Suppressor macrophage treated with lipopolysaccharide for 4 hours (primary cell): ENCODE measurements at regions not wholly inside any gene's neighbourhood (a gene's known extent, or its start where the extent isn't known, plus 50 kb on each side); places are given as distances from the start of the nearest gene placed in this dataset.
"Not testable (repeated sequence)": the region's sequence is repeated elsewhere in the genome, so short reads cannot be mapped to it uniquely, and the experiment has no call there.

Source experiments
- DNase-seq: peaks from one replicate; pipeline ENCODE4 v3.0.0-alpha.2; 2020

- not testable (repeated sequence) for DNase-seq
Observed at GRCh38 chr3:48101301-48101650, 85.1 kb upstream of the MAP4 start.

DNA sequence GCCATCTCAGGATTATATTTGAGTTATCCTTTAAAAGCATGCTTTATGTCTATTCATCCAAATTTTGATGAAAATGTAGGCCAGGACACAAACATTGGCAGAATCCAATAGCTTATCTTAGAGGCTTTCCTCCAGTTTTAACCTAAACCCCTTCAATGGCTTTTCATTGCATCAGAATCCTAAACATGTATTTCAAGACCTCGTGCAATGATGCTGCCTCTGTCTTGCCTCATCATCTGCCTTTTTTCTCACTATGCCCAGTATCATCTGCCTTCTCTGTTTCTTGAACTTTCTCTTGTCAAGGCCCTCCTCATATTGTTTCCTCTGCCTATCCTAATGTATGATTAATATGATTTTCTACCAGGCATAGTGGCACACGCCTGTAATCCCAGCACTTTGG is 76.1 kb upstream of the MAP4 start:
- no peak for DNase-seq

DNA sequence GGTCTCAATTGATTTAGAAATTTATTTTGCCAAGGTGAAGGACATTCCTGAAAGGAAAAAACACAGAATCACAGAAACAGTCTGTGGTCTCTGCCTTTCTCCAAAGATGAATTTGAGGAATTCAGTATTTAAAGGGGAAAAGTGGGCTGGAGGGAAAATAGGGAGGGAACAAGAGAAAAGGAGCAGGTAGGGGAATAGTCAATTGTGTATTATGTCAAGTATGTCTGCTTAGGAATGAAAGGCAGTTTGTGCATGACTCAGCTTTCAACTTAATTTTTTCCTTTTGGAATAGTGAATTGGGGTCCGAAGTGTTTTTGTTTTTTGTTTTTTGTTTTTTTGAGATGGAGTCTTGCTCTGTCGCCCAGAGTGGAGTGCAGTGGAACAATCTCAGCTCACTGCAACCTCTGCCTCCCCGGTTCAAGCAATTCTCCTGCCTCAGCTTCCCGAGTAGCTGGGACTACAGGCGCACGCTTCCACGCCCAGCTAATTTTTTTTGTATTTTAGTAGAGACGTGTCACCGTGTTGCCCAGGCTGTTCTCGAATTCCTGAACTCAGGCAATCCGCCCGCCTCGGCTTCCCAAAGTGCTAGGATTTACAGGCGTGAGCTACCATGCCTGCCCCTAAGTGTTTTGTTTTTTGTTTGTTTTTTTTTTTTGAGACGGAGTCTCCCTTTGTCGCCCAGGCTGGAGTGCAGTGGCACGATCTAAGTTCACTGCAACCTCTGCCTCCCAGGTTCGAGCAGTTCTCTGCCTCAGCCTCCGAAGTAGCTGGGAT is 74.1 kb upstream of the MAP4 start:
- no peak for DNase-seq

DNA sequence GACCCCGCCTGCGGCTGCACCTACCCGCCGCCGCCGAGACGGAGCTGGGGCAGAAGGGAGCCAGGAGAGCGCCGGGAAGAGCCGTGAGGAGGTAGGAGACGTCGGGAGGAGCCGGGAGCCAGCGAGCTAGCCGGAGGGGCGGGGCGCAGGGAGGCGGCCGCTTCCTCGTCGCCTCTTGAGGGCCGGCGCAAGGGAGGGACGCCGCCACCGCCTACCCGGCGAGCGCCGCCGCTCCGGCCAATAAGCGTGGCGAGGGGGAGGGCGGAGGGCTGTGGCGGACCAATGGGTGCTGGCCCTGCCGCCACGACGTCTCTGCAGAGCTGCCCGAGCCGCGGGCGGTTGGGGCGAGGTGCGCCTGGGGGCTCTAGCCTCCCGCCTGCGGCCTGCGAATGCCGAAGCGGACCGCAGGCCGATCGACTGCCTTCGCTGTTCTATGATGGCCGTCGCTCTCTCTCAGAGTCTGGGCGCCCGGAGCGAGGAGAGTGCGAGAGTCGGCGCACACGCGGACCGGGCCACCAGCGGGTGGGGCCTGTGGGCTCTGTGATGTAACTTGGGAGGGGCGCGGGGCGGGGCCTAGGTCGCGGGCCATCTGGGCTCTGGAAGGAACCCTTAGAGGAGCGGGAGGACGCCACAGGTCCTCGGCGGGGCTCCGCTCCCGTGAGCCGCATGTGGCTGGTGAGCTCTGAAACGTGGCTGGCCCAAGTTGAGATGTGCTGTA is 72.7 kb upstream of the MAP4 start:
- DNase-seq: peak; percentile 98

DNA sequence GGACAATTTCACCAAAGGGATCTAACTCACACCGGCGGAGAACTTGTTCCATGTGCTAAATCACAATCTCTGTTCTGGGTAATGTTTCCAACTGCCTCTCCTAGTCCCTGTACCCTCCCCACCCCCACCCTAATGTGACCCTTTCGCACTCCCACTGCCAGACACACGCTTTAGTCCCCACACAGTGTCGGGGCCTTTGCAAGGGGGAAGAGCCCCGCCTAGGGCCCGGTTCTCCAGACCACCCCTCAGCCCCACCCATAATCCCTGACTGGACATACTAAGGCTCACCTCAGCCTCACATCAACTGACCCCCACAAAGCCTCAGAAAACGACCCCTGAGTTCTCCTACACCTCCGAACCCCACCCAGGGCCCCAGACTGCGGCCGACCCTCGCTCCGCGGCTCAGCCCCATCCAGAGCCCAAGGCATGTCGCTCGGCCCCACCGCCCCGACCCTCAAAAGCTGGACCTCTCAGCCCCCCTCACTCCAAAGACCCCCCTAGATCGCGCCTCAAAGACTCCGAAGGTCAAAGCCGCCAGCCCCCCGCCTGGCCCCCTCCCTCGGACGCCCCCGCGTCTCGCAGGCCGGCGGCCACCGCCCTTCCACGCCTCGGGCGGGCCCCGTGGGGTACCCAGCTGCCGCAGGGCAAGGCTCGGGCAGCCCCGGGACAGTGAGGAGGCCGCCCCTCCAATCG is 72.0 kb upstream of the MAP4 start:
- peak; percentile 3 for DNase-seq

- DNase-seq: no peak
Observed at GRCh38 chr3:48086705-48087104, 70.5 kb upstream of the MAP4 start.

- DNase-seq: no peak
Observed at GRCh38 chr3:48084929-48085328, 68.7 kb upstream of the MAP4 start.

DNA sequence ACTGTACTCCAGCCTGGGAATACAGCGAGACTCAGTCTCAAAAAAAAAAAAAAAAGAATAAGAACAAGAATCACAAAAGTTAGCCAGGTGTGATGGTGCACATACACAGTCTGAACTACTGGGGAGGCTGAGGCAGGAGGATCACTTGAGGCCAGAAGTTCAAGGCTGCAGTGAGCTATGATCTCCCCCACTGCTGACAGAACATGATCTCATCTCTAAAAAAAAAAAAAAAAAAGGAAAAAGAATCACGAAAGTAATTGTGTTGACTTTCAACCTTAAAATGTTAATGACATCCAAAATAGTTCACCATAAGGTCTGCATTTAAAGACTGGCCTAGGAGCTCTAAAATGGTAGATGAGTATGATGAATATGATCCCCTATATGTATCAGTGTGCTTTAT is 68.0 kb upstream of the MAP4 start:
- DNase-seq: no peak

DNA sequence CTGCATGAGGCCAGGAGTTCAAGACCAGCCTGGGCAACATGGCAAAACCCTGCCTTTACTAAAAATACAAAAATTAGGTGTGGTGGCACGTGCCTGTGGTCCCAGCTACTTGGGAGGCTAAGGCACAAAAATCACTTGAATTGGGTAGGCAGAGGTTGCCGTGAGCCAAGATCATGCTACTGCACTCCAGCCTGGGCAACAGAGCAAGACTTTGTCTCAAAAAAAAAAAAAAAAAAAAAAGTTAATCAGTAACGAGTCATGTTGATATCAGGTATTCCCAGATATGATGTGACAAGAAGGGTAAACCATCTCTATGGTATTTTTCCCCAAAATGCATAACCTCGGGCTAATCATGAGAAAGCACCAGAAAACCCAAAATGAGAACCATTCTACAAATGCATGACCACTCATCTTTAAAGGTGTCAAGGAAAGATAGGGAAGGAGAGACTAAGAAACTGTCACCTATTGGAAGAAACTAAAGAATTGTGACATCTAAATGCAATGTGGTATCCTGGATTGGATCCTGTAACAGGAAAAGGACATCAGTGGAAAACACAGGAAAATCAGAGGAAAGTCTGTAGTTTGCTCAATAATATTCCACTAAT is 66.5 kb upstream of the MAP4 start:
- no peak for DNase-seq

DNA sequence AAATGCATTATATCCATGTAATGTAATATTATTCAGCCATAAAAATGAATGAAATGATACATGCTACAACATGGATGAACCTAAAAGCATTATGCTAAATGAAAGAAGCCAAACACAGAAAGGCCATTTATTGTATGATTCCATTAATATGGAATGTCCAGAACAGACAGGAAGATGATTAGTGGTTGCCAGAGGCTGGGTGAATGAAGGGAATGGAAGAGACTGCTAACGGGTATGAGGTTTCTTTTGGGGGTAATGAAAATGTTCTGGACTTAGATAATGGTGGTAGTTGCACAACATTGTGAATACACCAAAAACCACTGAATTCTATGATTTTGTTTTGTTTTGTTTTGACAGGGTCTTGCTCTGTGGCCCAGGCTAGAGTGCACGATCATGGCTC is 61.6 kb upstream of the MAP4 start:
- DNase-seq: no peak

DNA sequence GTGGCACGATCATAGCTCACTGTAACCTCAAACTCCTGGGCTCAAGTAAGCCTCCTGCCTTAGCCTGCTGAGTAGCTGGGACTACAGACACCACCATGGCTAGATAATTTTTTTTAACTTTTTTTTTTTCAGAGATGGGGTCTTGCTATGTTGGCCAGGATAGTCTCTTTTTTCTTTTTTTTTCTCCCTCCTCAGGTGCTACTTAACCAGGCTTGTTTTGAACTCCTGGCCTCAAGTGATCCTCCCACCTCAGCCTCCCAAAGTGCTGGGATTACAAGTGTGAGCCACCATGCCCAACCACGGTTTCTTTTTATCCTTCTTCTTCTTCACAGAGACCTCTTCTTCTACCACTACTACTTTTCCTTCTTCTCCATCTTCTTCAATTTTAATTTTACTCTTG is 53.8 kb upstream of the MAP4 start:
- DNase-seq: no peak

DNA sequence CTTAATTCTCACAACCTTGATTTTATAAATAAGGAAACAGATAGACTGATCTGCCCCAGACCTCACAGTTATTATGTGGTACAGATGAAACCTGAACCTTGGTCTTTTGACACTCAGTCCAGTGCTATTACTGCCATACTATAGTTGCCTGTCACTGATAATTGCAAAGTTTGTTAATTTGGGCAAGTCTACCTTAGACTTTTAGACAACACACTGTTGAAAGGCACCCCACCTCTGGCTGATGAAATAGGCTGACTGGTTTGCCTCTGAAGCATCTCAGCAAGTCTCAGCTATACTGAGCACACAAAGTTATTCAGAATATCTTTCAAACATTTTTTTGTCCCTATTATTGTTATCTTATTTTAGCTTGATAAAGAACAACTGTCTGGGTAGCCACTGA is 53.1 kb upstream of the MAP4 start:
- no peak for DNase-seq

DNA sequence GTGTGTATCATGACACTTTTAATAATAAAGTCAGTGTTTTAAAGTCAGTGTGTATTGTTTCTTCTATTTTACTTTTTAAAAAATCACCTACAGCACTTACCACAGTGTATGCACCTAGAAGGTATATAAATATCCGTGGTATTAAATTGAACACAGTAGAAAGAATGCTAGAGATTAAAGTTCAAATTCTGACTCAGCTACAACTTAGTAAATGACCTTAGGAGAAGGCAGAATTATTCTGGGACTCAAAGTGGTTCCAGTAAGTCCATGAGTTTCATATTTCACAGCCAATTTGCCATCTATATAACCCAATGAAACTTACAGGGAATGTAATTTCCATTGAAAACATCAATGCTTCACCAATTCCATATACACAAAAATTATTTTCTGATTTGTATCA is 52.7 kb upstream of the MAP4 start:
- no peak for DNase-seq

DNA sequence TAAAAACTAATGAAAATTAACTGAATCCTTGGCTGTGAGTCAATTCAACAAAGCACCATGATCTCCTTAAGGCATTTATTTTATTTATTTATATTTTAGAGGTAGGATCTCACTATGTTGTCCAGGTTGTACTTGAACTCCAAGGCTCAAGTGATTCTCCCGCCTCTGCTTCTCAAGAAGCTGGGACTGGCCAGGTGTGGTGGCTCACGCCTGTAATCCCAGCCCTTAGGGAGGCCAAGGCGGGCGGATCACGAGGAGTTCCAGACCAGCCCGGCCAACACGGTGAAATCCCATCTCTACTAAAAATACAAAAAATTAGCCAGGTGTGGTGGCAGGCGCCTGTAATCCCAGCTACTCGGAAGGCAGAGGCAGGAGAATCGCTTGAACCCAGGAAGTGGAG is 52.1 kb upstream of the MAP4 start:
- not testable (repeated sequence) for DNase-seq

DNA sequence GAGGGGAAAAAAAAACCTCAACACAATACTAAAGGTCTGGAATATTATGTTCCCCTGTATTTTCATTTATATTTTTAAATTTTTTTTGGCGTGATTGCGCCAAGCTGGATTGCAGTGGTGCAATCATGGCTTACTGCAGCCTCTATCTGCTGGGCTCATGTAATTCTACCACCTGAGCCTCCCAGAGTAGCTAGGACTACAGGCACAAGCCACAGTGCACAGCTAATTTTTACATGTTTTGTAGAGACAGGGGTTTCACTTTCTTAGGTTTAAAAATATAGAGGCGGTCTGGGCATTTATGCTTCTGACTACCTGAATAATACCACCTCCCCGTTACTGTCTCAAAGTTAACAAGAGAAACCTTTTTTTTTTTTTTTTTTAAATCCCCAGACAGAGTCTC is 51.1 kb upstream of the MAP4 start:
- no peak for DNase-seq
